ENCODE measurements at regions not wholly inside any gene's neighbourhood (a gene's known extent, or its start where the extent isn't known, plus 50 kb on each side); places are given as distances from the start of the nearest gene placed in this dataset.

DNA sequence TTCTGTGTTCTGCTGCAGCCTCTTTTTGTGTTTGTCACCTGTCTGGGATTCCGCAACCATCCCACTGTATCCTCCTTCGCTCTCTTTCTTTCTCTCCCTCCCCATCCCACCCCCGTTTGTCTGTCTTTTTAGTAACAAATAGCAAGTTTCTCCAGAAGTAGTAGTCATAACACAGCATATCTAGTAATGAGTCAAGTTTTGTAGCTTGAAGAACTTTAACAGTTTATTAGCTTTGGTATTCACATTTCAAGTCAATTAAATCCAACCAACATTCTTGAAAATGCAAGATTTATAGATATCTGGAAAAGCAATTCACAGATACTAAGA lies 154.1 kb upstream of the MTPN start:
- TF ChIP-seq, protein P1, sequence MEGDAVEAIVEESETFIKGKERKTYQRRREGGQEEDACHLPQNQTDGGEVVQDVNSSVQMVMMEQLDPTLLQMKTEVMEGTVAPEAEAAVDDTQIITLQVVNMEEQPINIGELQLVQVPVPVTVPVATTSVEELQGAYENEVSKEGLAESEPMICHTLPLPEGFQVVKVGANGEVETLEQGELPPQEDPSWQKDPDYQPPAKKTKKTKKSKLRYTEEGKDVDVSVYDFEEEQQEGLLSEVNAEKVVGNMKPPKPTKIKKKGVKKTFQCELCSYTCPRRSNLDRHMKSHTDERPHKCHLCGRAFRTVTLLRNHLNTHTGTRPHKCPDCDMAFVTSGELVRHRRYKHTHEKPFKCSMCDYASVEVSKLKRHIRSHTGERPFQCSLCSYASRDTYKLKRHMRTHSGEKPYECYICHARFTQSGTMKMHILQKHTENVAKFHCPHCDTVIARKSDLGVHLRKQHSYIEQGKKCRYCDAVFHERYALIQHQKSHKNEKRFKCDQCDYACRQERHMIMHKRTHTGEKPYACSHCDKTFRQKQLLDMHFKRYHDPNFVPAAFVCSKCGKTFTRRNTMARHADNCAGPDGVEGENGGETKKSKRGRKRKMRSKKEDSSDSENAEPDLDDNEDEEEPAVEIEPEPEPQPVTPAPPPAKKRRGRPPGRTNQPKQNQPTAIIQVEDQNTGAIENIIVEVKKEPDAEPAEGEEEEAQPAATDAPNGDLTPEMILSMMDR (IDR thresholded peaks at IDR 0.05), result no peak
- TF ChIP-seq EP300 (IDR thresholded peaks at IDR 0.05; ENCODE audit: low read depth), result no peak
- TF ChIP-seq POLR2AphosphoS5 (IDR thresholded peaks at IDR 0.05), result no peak
- no peak for TF ChIP-seq POLR2A (IDR thresholded peaks at IDR 0.05)

Measured in transverse colon (tissue), 4 donors.